ENCODE measurements at regions not wholly inside any gene's neighbourhood (a gene's known extent, or its start where the extent isn't known, plus 50 kb on each side); places are given as distances from the start of the nearest gene placed in this dataset.

DNA sequence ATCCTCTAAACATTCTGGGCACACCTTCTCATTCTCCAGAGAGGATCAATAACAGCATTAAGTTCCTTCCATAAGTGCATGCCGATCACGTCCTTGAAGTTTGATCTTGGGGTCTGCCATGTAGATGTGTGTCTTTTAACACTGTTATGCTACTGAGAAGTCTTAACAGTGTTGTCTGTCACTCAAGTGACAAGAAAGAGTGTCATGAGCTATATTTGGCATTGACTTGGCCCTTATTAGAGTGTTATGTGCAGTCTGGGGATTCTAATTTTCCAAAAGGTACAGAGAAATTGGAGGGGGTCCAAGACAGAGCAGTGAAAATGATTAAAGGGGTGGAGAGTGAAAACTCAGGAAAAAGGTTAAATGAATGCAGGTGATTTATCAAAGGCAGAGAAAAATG is 107.1 kb upstream of the OPCML start:
- Histone ChIP-seq H3K27me3 (ENCODE audit: insufficient read depth, low read depth, low read length) (no peaks in the 10 kb centered on the region), H3K4me2 (ENCODE audit: low read length) (no peak overlapping the region), H4K20me1 (ENCODE audit: insufficient read depth) (no peaks in the 10 kb centered on the region), H3K9me3 (ENCODE audit: low read length) (no peaks in the 10 kb centered on the region), H3K27ac (ENCODE audit: low read length) (no peak overlapping the region), H3K79me2 (replicated peaks; ENCODE audit: insufficient read depth, low read length) (no peaks in the 10 kb centered on the region), H3F3A (ENCODE audit: insufficient read depth, low read length, poor library complexity, severe bottlenecking) (no peaks in the 10 kb centered on the region), H2AFZ (ENCODE audit: low read depth, low read length) (no peak overlapping the region), H3K9ac (ENCODE audit: low read length) (no peak overlapping the region), H3K9me2 (ENCODE audit: insufficient read depth, low read length) (no peaks in the 10 kb centered on the region), H3K36me3 (ENCODE audit: insufficient read depth, low read length) (no peaks in the 10 kb centered on the region), H3K4me3 (ENCODE audit: low read length) (no peak overlapping the region)
- TF ChIP-seq EP300 (conservative IDR thresholded peaks at IDR 0.05; ENCODE audit: poor library complexity, severe bottlenecking) (peak; percentile 30), POLR2AphosphoS5 (IDR thresholded peaks at IDR 0.05) (no peak)

GRCh38 chr11:133638921-133639320 is 106.6 kb upstream of the OPCML start:
- no peak overlapping the region for H3K4me2 ChIP-seq (ENCODE audit: low read length)

More at GRCh38 chr11:133638921-133639320, 106.6 kb upstream of the OPCML start:
- Histone ChIP-seq H3K79me2 (replicated peaks; ENCODE audit: insufficient read depth, low read length) (no peaks in the 10 kb centered on the region), H3K36me3 (ENCODE audit: insufficient read depth, low read length) (no peaks in the 10 kb centered on the region), H3K9me3 (ENCODE audit: low read length) (no peaks in the 10 kb centered on the region), H3K4me3 (ENCODE audit: low read length) (no peak overlapping the region), H4K20me1 (ENCODE audit: insufficient read depth) (no peaks in the 10 kb centered on the region), H3F3A (ENCODE audit: insufficient read depth, low read length, poor library complexity, severe bottlenecking) (no peaks in the 10 kb centered on the region), H3K9me2 (ENCODE audit: insufficient read depth, low read length) (no peaks in the 10 kb centered on the region), H3K9ac (ENCODE audit: low read length) (no peak overlapping the region), H3K27ac (ENCODE audit: low read length) (no peak overlapping the region), H3K27me3 (ENCODE audit: insufficient read depth, low read depth, low read length) (no peaks in the 10 kb centered on the region), H2AFZ (ENCODE audit: low read depth, low read length) (no peak overlapping the region)
- no peak for TF ChIP-seq EP300 (conservative IDR thresholded peaks at IDR 0.05; ENCODE audit: poor library complexity, severe bottlenecking)
- TF ChIP-seq CTCF (IDR thresholded peaks at IDR 0.05; ENCODE audit: poor library complexity, severe bottlenecking), result no peak
- no peak for TF ChIP-seq RAD21 (conservative IDR thresholded peaks at IDR 0.05)
- TF ChIP-seq TAF1 (IDR thresholded peaks at IDR 0.05; ENCODE audit: low read depth), result no peak
- no peak for TF ChIP-seq EZH2 (IDR thresholded peaks at IDR 0.05; ENCODE audit: borderline replicate concordance, insufficient read depth, low read length, poor library complexity, severe bottlenecking)
- no peak for TF ChIP-seq SMC3 (conservative IDR thresholded peaks at IDR 0.05; ENCODE audit: poor library complexity)
- no peak for TF ChIP-seq POLR2AphosphoS5 (IDR thresholded peaks at IDR 0.05)
- TF ChIP-seq REST (IDR thresholded peaks at IDR 0.05; ENCODE audit: borderline replicate concordance), result no peak
- no peak for TF ChIP-seq MXI1 (conservative IDR thresholded peaks at IDR 0.05; ENCODE audit: poor library complexity, severe bottlenecking)

All from neural cell (in vitro differentiated cells).